ENCODE measurements at regions not wholly inside any gene's neighbourhood (a gene's known extent, or its start where the extent isn't known, plus 50 kb on each side); places are given as distances from the start of the nearest gene placed in this dataset.

GRCh38 chr5:143716881-143717280 is 95.1 kb upstream of the HMHB1 start:
- TF ChIP-seq CTCF (IDR thresholded peaks at IDR 0.05) (no peak), POLR2A (IDR thresholded peaks at IDR 0.05) (no peak)
